Sigmoid colon (tissue), 4 donors: ENCODE measurements at regions not wholly inside any gene's neighbourhood (a gene's known extent, or its start where the extent isn't known, plus 50 kb on each side); places are given as distances from the start of the nearest gene placed in this dataset.

Experiments used
- CTCF ChIP-seq, 4 experiments: fragments of 450-650 bp in 3 of 4; fragments of 200-600 bp in 1 of 4; IDR thresholded peaks; one replicate each; pipeline ENCODE4 v1.5.1; 2016 to 2019; ENCODE audit warnings: antibody characterized with exemption in 4 of 4, mild to moderate bottlenecking in 3 of 4, moderate library complexity in 2 of 4
- EP300 ChIP-seq, 4 donors: sonication (generic); formaldehyde crosslinking; IDR thresholded peaks; one replicate each; pipeline ENCODE4 v1.6.1; 2017; ENCODE audit warnings: antibody characterized with exemption in 4 of 4
- POLR2A ChIP-seq, 2 donors: fragments of 450-650 bp; IDR thresholded peaks; one replicate each; pipeline ENCODE4 v1.6.1; 2016; ENCODE audit warnings: antibody characterized with exemption in 2 of 2, mild to moderate bottlenecking in 2 of 2, moderate library complexity in 2 of 2

GRCh38 chr1:58403894-58404293, 142.6 kb downstream of the OMA1 start:
- TF ChIP-seq CTCF (IDR thresholded peaks at IDR 0.05) (no peak), POLR2A (IDR thresholded peaks at IDR 0.05) (no peak), EP300 (IDR thresholded peaks at IDR 0.05) (no peak)
